OCI-LY7 (cell line): ENCODE measurements at regions not wholly inside any gene's neighbourhood (a gene's known extent, or its start where the extent isn't known, plus 50 kb on each side); places are given as distances from the start of the nearest gene placed in this dataset.

Experiments used
- BruUV-seq: library from RNA; stranded (reverse); fragments of 400-500 nt; replicated peaks from 2 replicates; lab custom pipeline; 2021; lab: Mats Ljungman, UMichigan
- CTCF ChIA-PET: fragments of 300-600 bp; sonication (Branson Sonifier 250); formaldehyde crosslinking; loops from one replicate; lab custom pipeline; 2022; ENCODE audit warnings: antibody characterized with exemption; ENCODE audit not compliant: unreplicated experiment; lab: Charles Lee
- POLR2A ChIA-PET: fragments of 300-600 bp; sonication (Branson Sonifier 250); formaldehyde crosslinking; loops from one replicate; lab custom pipeline; 2022; ENCODE audit warnings: antibody characterized with exemption; lab: Charles Lee
- DNase-seq: peaks from one replicate; pipeline ENCODE4 v3.0.0-alpha.2; 2015; ENCODE audit warnings: low spot score
- H2AFZ ChIP-seq: fragments of 200-600 bp; sonication (generic), shearing (Covaris generic); 2 replicates; pipeline ENCODE4 v1.6.1; 2014; ENCODE audit warnings: mild to moderate bottlenecking, antibody characterized with exemption, low read length, moderate library complexity
- H3K27ac ChIP-seq: fragments of 200-600 bp; sonication (generic); 2 replicates; pipeline ENCODE4 v1.5.1; 2014; ENCODE audit warnings: mixed run types, low read depth, mild to moderate bottlenecking, moderate library complexity, low read length, inconsistent platforms; ENCODE audit not compliant: poor library complexity, severe bottlenecking
- H3K36me3 ChIP-seq: fragments of 200-600 bp; sonication (generic); 2 replicates; pipeline ENCODE4 v1.6.1; 2014; ENCODE audit warnings: mild to moderate bottlenecking, antibody characterized with exemption, low read length, moderate library complexity, mixed read lengths; ENCODE audit not compliant: insufficient read depth
- H3K4me1 ChIP-seq: fragments of 200-600 bp; sonication (generic); 2 replicates; pipeline ENCODE4 v1.5.1; 2014; ENCODE audit warnings: mild to moderate bottlenecking, low read length; ENCODE audit not compliant: insufficient read depth, poor library complexity, severe bottlenecking
- H3K4me2 ChIP-seq: fragments of 200-600 bp; sonication (generic); 2 replicates; pipeline ENCODE4 v1.6.1; 2014; ENCODE audit warnings: mild to moderate bottlenecking, low read length
- H3K4me3 ChIP-seq: fragments of 200-600 bp; sonication (generic); 2 replicates; pipeline ENCODE4 v1.5.1; 2014; ENCODE audit warnings: mild to moderate bottlenecking, low read depth, low read length; ENCODE audit not compliant: poor library complexity, severe bottlenecking
- H3K79me2 ChIP-seq: fragments of 200-600 bp; sonication (generic); 2 replicates; pipeline ENCODE4 v1.6.1; 2016; ENCODE audit warnings: low read depth, mild to moderate bottlenecking, low read length, moderate library complexity, mixed read lengths; ENCODE audit not compliant: insufficient read depth
- H3K9me2 ChIP-seq: fragments of 200-600 bp; sonication (generic); 2 replicates; pipeline ENCODE4 v1.6.1; 2016; ENCODE audit warnings: mild to moderate bottlenecking, low read length, mixed read lengths; ENCODE audit not compliant: insufficient read depth
- H3K9me3 ChIP-seq: fragments of 200-600 bp; sonication (generic); 2 replicates; pipeline ENCODE4 v1.6.1; 2014; ENCODE audit warnings: mild to moderate bottlenecking, mixed run types, low read length, mixed read lengths
- H4K20me1 ChIP-seq: fragments of 200-600 bp; sonication (generic); 2 replicates; pipeline ENCODE4 v1.6.1; 2014; ENCODE audit warnings: mild to moderate bottlenecking, antibody characterized with exemption, low read length, moderate library complexity, mixed read lengths; ENCODE audit not compliant: insufficient read depth
- EZH2phosphoT487 ChIP-seq: fragments of 200-600 bp; sonication (generic); IDR thresholded peaks from 2 replicates; pipeline ENCODE4 v1.6.1; 2018; ENCODE audit warnings: low read depth, borderline replicate concordance, mild to moderate bottlenecking, mixed run types, antibody characterized with exemption, low read length, moderate library complexity, mixed read lengths
- intact Hi-C: fragments of 100-400 bp; cut with micrococcal nuclease; formaldehyde crosslinking; loops from one replicate; pipeline ENCODE4 v1.10.0; 2022; ENCODE audit not compliant: unreplicated experiment
- TF ChIP-seq, protein P1 (sequence below): fragments of 200-600 bp; sonication (generic); conservative IDR thresholded peaks from 2 replicates; pipeline ENCODE4 v1.5.1; 2014; ENCODE audit warnings: mild to moderate bottlenecking, antibody characterized with exemption, low read length, moderate library complexity, mixed read lengths

DNA sequence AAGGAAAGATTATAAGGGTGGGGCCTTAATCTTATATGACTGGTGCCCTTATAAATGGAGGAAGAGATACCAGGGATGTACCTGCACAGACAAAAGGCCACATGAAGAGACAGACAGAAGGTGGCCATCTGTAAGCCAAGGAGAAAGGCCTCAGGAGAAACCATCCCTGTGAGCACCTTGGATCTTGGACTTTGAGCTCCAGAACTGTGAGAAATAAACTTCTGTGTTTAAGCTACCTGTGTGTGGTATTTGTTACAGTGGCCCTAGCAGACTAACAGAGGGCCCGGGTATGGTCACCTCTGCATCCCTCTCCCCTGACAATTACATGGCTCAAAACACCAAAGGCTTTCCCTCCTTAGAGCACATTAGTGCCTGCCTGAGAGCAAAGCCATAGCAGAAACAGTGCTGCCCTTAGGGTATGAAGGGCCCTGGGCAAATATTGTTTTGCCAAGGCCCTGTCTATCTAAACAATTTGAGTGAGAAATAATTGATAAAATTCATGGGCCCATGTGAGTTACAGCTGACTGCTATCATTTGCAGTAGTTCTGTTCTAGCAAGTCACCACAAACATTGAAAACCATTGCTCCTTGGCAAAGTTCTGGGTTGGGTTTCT is 109.3 kb upstream of the MYCN start:
- H3K36me3 ChIP-seq: no peaks in the 10 kb centered on the region
- ChIA-PET POLR2A (interaction anchor here (0.8 kb wide), 1 partner anchor 629 kb away, joined by 3 read pairs; no protein-coding TSS in a partner anchor), CTCF (no interaction called here)
- H2AFZ ChIP-seq: no peak overlapping the region
- no peak overlapping the region for H3K4me2 ChIP-seq
- H4K20me1 ChIP-seq: no peaks in the 10 kb centered on the region
- no TSS peak for BruUV-seq
- no peaks in the 10 kb centered on the region for H3K9me2 ChIP-seq
- no peaks in the 10 kb centered on the region for H3K4me1 ChIP-seq
- no peaks in the 10 kb centered on the region for H3K79me2 ChIP-seq
- intact Hi-C loops: no loop called here
- H3K27ac ChIP-seq: no peak overlapping the region
- TF ChIP-seq, protein P1, sequence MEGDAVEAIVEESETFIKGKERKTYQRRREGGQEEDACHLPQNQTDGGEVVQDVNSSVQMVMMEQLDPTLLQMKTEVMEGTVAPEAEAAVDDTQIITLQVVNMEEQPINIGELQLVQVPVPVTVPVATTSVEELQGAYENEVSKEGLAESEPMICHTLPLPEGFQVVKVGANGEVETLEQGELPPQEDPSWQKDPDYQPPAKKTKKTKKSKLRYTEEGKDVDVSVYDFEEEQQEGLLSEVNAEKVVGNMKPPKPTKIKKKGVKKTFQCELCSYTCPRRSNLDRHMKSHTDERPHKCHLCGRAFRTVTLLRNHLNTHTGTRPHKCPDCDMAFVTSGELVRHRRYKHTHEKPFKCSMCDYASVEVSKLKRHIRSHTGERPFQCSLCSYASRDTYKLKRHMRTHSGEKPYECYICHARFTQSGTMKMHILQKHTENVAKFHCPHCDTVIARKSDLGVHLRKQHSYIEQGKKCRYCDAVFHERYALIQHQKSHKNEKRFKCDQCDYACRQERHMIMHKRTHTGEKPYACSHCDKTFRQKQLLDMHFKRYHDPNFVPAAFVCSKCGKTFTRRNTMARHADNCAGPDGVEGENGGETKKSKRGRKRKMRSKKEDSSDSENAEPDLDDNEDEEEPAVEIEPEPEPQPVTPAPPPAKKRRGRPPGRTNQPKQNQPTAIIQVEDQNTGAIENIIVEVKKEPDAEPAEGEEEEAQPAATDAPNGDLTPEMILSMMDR: no peak
- TF ChIP-seq EZH2phosphoT487: no peak
- H3K9me3 ChIP-seq: no peaks in the 10 kb centered on the region
- no peak overlapping the region for H3K4me3 ChIP-seq
- DNase-seq: no peak

DNA sequence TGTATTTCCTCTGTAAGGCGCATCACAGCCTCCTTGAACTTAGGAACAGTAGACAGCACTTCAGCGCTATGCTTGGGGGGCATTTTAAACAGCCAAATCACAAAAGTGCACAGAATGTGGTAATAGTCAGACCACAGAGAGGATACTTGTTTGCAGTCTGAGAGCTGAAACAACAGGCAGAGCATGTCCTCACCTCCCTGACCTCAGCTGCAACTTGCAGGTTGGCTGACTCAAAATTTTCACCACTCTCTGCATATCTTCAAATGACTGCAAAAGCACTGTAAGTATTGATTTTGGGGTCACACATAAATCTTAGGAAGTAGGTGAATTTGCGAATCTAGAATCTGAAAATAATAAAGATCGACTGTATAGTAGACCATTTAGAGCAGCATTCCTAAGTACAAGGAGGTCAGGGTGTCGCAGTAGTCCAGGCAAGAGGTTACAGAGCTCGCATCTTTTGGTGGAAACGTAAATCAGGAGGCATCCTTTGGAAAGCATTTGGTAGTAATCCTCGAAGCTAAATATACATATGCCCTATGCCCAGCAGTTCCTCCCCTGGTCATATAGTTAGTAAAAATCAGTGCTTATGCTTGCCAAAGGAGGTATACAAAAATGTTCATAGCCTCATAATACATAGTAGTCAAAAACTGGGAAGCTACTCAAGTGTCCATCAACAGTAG is 108.2 kb upstream of the MYCN start:
- Histone ChIP-seq H3K4me2 (no peak overlapping the region), H2AFZ (no peak overlapping the region), H3K27ac (no peak overlapping the region), H3K4me3 (no peak overlapping the region), H3K4me1 (no peaks in the 10 kb centered on the region), H3K9me3 (no peaks in the 10 kb centered on the region), H4K20me1 (no peaks in the 10 kb centered on the region), H3K9me2 (no peaks in the 10 kb centered on the region), H3K79me2 (no peaks in the 10 kb centered on the region), H3K36me3 (no peaks in the 10 kb centered on the region)
- POLR2A ChIA-PET: no interaction called here
- intact Hi-C loops: no loop called here
- no TSS peak for BruUV-seq
- no peak for DNase-seq
- TF ChIP-seq EZH2phosphoT487: no peak
- TF ChIP-seq, protein P1: no peak
- CTCF ChIA-PET: no interaction called here
